ENCODE measurements at regions not wholly inside any gene's neighbourhood (a gene's known extent, or its start where the extent isn't known, plus 50 kb on each side); places are given as distances from the start of the nearest gene placed in this dataset.
A peak's percentile ranks its signal among the peaks of the same experiment; 100 is the strongest.

GRCh38 chr14:98203421-98203820 is 1068.6 kb downstream of the BCL11B start:
- DNase-seq (peak in 1 of 2 donors; percentile 57), ATAC-seq (no peak)
- peaks cover 30% of the 10 kb centered on the region for H3K4me1 ChIP-seq (ENCODE audit: control insufficient read depth, insufficient read depth, low read length)
- H3K36me3 ChIP-seq (ENCODE audit: control insufficient read depth, insufficient read depth, low read length) = no peaks in the 10 kb centered on the region
- peaks cover 6 to 7% of the 10 kb centered on the region in 2 donors for H3K27me3 Mint-ChIP-seq (ENCODE audit: low read depth in 2 of 2)
- no peak overlapping the region for H3K27ac Mint-ChIP-seq
- TF ChIP-seq CTCF (IDR thresholded peaks at IDR 0.05) = no peak
- H3K4me3 Mint-ChIP-seq = no peak overlapping the region
- no peaks in the 10 kb centered on the region for H3K36me3 Mint-ChIP-seq
- peaks cover 38 to 39% of the 10 kb centered on the region in 2 donors for H3K4me1 Mint-ChIP-seq
- intact Hi-C loops (cut with micrococcal nuclease) = no loop called here
- H3K4me3 ChIP-seq (ENCODE audit: low read length) = no peak overlapping the region
- H3K9me3 Mint-ChIP-seq = no peaks in the 10 kb centered on the region
- H3K27me3 ChIP-seq (ENCODE audit: control insufficient read depth, insufficient read depth, low read length) = no peaks in the 10 kb centered on the region
- WGBS (ENCODE audit: insufficient coverage) = 92% methylated on average over 6 of the region's 6 CpGs
- H3K9me3 ChIP-seq (ENCODE audit: control insufficient read depth, insufficient read depth, low read length) = no peaks in the 10 kb centered on the region
- no peak overlapping the region for H3K27ac ChIP-seq (ENCODE audit: low read length)

GRCh38 chr14:98204139-98204538 is 1067.9 kb downstream of the BCL11B start:
- H3K4me1 ChIP-seq (ENCODE audit: control insufficient read depth, insufficient read depth, low read length) = peaks cover 28% of the 10 kb centered on the region
- peaks cover 32 to 33% of the 10 kb centered on the region in 2 donors for H3K4me1 Mint-ChIP-seq
- WGBS (ENCODE audit: insufficient coverage) = 78% methylated on average over 3 of the region's 3 CpGs
- ATAC-seq (no peak), DNase-seq (no peak)
- no peaks in the 10 kb centered on the region for H3K36me3 Mint-ChIP-seq
- H3K27me3 ChIP-seq (ENCODE audit: control insufficient read depth, insufficient read depth, low read length) = no peaks in the 10 kb centered on the region
- peaks cover 6 to 7% of the 10 kb centered on the region in 2 donors for H3K27me3 Mint-ChIP-seq (ENCODE audit: low read depth in 2 of 2)
- H3K27ac Mint-ChIP-seq = no peak overlapping the region
- H3K4me3 Mint-ChIP-seq = no peak overlapping the region
- no peaks in the 10 kb centered on the region for H3K9me3 ChIP-seq (ENCODE audit: control insufficient read depth, insufficient read depth, low read length)
- intact Hi-C loops (cut with micrococcal nuclease) = no loop called here
- no peaks in the 10 kb centered on the region for H3K9me3 Mint-ChIP-seq
- H3K27ac ChIP-seq (ENCODE audit: low read length) = no peak overlapping the region
- no peak for TF ChIP-seq CTCF (IDR thresholded peaks at IDR 0.05)
- H3K4me3 ChIP-seq (ENCODE audit: low read length) = no peak overlapping the region
- H3K36me3 ChIP-seq (ENCODE audit: control insufficient read depth, insufficient read depth, low read length) = no peaks in the 10 kb centered on the region

GRCh38 chr14:98207415-98207814 is 1064.6 kb downstream of the BCL11B start:
- intact Hi-C loops (cut with micrococcal nuclease) = no loop called here
- H3K27me3 Mint-ChIP-seq (ENCODE audit: low read depth in 2 of 2) = peaks cover 5% of the 10 kb centered on the region in 2 donors
- H3K4me1 Mint-ChIP-seq = peaks cover 37 to 39% of the 10 kb centered on the region in 2 donors
- DNase-seq (no peak), ATAC-seq (no peak)
- TF ChIP-seq CTCF (IDR thresholded peaks at IDR 0.05) = no peak
- H3K4me3 Mint-ChIP-seq = no peak overlapping the region
- no peak overlapping the region for H3K27ac Mint-ChIP-seq
- Histone ChIP-seq H3K4me3 (ENCODE audit: low read length) (no peak overlapping the region), H3K4me1 (ENCODE audit: control insufficient read depth, insufficient read depth, low read length) (peaks cover 37% of the 10 kb centered on the region), H3K9me3 (ENCODE audit: control insufficient read depth, insufficient read depth, low read length) (no peaks in the 10 kb centered on the region), H3K36me3 (ENCODE audit: control insufficient read depth, insufficient read depth, low read length) (no peaks in the 10 kb centered on the region), H3K27ac (ENCODE audit: low read length) (no peak overlapping the region), H3K27me3 (ENCODE audit: control insufficient read depth, insufficient read depth, low read length) (no peaks in the 10 kb centered on the region)
- no peaks in the 10 kb centered on the region for H3K9me3 Mint-ChIP-seq
- WGBS (ENCODE audit: insufficient coverage) = 96% methylated on average over 10 of the region's 10 CpGs
- H3K36me3 Mint-ChIP-seq = no peaks in the 10 kb centered on the region

GRCh38 chr14:98208211-98208611 is 1063.8 kb downstream of the BCL11B start:
- peaks cover 0 to 2% of the 10 kb centered on the region in 2 donors for H3K27me3 Mint-ChIP-seq (ENCODE audit: low read depth in 2 of 2)
- intact Hi-C loops (cut with micrococcal nuclease) = no loop called here
- Histone ChIP-seq H3K27ac (ENCODE audit: low read length) (no peak overlapping the region), H3K4me1 (ENCODE audit: control insufficient read depth, insufficient read depth, low read length) (peaks cover 37% of the 10 kb centered on the region), H3K4me3 (ENCODE audit: low read length) (no peak overlapping the region), H3K27me3 (ENCODE audit: control insufficient read depth, insufficient read depth, low read length) (no peaks in the 10 kb centered on the region), H3K9me3 (ENCODE audit: control insufficient read depth, insufficient read depth, low read length) (no peaks in the 10 kb centered on the region), H3K36me3 (ENCODE audit: control insufficient read depth, insufficient read depth, low read length) (no peaks in the 10 kb centered on the region)
- no peak for ATAC-seq
- H3K4me1 Mint-ChIP-seq = peaks cover 37 to 39% of the 10 kb centered on the region in 2 donors
- no peaks in the 10 kb centered on the region for H3K36me3 Mint-ChIP-seq
- no peak for TF ChIP-seq CTCF (IDR thresholded peaks at IDR 0.05)
- no peak overlapping the region for H3K27ac Mint-ChIP-seq
- DNase-seq = peak in 1 of 2 donors; percentile 45
- no peak overlapping the region for H3K4me3 Mint-ChIP-seq
- no peaks in the 10 kb centered on the region for H3K9me3 Mint-ChIP-seq
